ENCODE measurements at regions not wholly inside any gene's neighbourhood (a gene's known extent, or its start where the extent isn't known, plus 50 kb on each side); places are given as distances from the start of the nearest gene placed in this dataset.

GRCh38 chr13:22027566-22027965, 356.7 kb downstream of the FGF9 start:
- TF ChIP-seq CTCF (conservative IDR thresholded peaks at IDR 0.05): no peak
- no peak for TF ChIP-seq EZH2 (IDR thresholded peaks at IDR 0.05; ENCODE audit: low read depth)
